ENCODE measurements at regions not wholly inside any gene's neighbourhood (a gene's known extent, or its start where the extent isn't known, plus 50 kb on each side); places are given as distances from the start of the nearest gene placed in this dataset.

- DNase-seq (ENCODE audit: low read depth) = no peak
Observed at GRCh38 chr2:83786140-83786539, 672.9 kb downstream of the SUCLG1 start.

GRCh38 chr2:83784947-83785346 lies 674.1 kb downstream of the SUCLG1 start:
- no peak for DNase-seq (ENCODE audit: low read depth)

- no peak for DNase-seq (ENCODE audit: low read depth)
Observed at GRCh38 chr2:83784315-83784714, 674.8 kb downstream of the SUCLG1 start.

- no peak for DNase-seq (ENCODE audit: low read depth)
Observed at GRCh38 chr2:83782122-83782521, 677.0 kb downstream of the SUCLG1 start.

GRCh38 chr2:83764447-83765005 lies 694.6 kb downstream of the SUCLG1 start:
- DNase-seq (ENCODE audit: low read depth) = no peak

GRCh38 chr2:83757329-83757728 lies 701.8 kb downstream of the SUCLG1 start:
- no peak for DNase-seq (ENCODE audit: low read depth)

- no peak for DNase-seq (ENCODE audit: low read depth)
Observed at GRCh38 chr2:83756219-83756618, 702.9 kb downstream of the SUCLG1 start.

GRCh38 chr2:83747141-83747540 lies 711.9 kb downstream of the SUCLG1 start:
- DNase-seq (ENCODE audit: low read depth) = no peak

- no peak for DNase-seq (ENCODE audit: low read depth)
Observed at GRCh38 chr2:83744855-83745254, 714.2 kb downstream of the SUCLG1 start.

GRCh38 chr2:83742117-83742782 lies 716.8 kb downstream of the SUCLG1 start:
- DNase-seq (ENCODE audit: low read depth) = no peak

GRCh38 chr2:83730223-83730622 lies 728.9 kb downstream of the SUCLG1 start:
- no peak for DNase-seq (ENCODE audit: low read depth)

GRCh38 chr2:83725735-83726134 lies 733.3 kb downstream of the SUCLG1 start:
- DNase-seq (ENCODE audit: low read depth) = no peak

- DNase-seq (ENCODE audit: low read depth) = no peak
Observed at GRCh38 chr2:83705146-83705545, 753.9 kb downstream of the SUCLG1 start.

- DNase-seq (ENCODE audit: low read depth) = no peak
Observed at GRCh38 chr2:83703598-83703997, 755.5 kb downstream of the SUCLG1 start.

- no peak for DNase-seq (ENCODE audit: low read depth)
Observed at GRCh38 chr2:83696838-83697237, 762.2 kb downstream of the SUCLG1 start.

- DNase-seq (ENCODE audit: low read depth) = no peak
Observed at GRCh38 chr2:83695530-83695929, 763.5 kb downstream of the SUCLG1 start.

GRCh38 chr2:83695037-83695436 lies 764.0 kb downstream of the SUCLG1 start:
- DNase-seq (ENCODE audit: low read depth) = no peak

- no peak for DNase-seq (ENCODE audit: low read depth)
Observed at GRCh38 chr2:83689402-83689801, 769.7 kb downstream of the SUCLG1 start.

GRCh38 chr2:83686863-83687262 lies 772.2 kb downstream of the SUCLG1 start:
- no peak for DNase-seq (ENCODE audit: low read depth)

- DNase-seq (ENCODE audit: low read depth) = no peak
Observed at GRCh38 chr2:83674050-83674449, 785.0 kb downstream of the SUCLG1 start.

- no peak for DNase-seq (ENCODE audit: low read depth)
Observed at GRCh38 chr2:83665894-83666293, 793.2 kb downstream of the SUCLG1 start.

GRCh38 chr2:83665154-83665553 lies 793.9 kb downstream of the SUCLG1 start:
- DNase-seq (ENCODE audit: low read depth) = no peak

GRCh38 chr2:83661711-83662110 lies 797.4 kb downstream of the SUCLG1 start:
- DNase-seq (ENCODE audit: low read depth) = no peak

GRCh38 chr2:83654091-83654611 lies 804.9 kb downstream of the SUCLG1 start:
- no peak for DNase-seq (ENCODE audit: low read depth)

All from activated T-cell treated with anti-CD3 and anti-CD28 coated beads for 1 hour (primary cell).